Forelimb muscle (tissue), 1 donor: ENCODE measurements at regions not wholly inside any gene's neighbourhood (a gene's known extent, or its start where the extent isn't known, plus 50 kb on each side); places are given as distances from the start of the nearest gene placed in this dataset.

Experiments
- DNase-seq: peaks from one replicate; pipeline ENCODE4 v3.0.0-alpha.2; 2013; ENCODE audit warnings: low read depth

DNA sequence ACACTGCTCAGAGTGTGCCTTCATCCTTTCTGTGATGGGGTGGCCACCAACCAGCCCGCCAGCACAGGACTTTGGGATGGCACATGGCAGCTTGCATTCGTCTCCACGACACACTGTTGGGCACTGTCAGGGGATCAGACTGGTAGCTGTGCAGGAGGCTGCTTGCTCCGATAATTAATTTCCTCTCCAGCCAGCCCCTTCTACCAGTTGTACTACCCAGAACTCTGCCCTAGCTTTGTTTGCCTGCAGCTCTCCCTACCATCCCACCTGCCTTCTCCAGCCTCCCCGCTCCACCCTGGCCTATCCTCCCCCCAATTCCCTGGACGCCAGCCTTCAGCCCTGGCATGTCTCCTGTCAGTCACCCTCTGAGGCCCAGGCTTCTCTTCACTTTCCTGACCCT, 228.3 kb downstream of the TSHZ3 start:
- DNase-seq = no peak

DNA sequence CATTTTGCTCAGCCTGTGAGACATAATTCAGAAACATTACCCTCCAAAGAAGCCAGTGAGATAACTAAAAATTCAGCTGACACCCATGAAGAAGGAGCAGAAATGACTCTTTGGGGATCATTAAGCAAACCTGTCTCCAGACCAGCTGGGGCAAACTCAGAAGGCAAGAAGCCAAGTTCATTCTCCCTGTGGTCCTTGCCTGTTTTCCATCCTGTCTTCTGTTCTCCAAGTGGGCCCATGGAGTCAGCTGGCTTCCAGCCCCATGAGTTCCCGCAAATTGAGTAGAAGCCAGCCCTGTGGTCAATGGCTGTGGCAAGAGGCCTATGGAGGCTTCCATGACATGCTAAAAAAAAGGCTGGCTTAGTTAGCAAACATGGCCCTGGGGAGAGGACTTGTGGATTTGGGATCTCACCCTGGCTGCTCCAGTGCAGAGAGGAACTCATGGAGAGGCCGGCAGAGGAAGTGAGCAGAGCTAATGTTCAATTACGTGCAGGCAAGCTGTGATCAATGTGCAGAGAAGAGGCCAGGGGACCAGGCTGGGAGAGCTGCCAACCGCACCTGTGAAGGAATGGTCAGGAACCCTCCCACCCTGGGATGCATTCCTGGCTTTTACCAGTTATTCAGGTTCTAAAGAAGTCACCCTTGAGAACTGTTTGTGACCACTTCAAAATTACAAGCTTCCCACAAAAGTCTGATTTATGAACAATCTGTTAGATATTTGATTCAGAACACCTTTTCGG, 229.1 kb downstream of the TSHZ3 start:
- no peak for DNase-seq

DNA sequence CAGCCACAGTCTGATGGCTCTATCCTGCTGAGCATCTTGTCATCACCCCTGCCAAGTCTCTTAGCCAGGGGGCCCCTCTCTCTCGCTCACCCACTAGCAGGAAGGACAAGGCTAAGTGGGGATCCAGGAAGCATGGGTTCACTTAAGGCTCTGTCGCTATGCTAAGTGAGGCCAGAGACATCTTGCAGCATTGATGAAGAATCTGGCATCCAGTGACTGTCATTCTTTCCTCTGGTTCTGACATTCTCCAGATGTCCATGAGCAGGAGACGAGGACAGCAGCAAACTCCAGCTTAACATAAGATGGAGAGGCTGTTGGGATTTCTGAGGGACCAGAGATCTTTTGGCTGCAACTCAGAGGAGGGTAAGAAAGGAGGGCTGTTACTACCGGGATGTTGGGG, 230.2 kb downstream of the TSHZ3 start:
- DNase-seq = no peak

DNA sequence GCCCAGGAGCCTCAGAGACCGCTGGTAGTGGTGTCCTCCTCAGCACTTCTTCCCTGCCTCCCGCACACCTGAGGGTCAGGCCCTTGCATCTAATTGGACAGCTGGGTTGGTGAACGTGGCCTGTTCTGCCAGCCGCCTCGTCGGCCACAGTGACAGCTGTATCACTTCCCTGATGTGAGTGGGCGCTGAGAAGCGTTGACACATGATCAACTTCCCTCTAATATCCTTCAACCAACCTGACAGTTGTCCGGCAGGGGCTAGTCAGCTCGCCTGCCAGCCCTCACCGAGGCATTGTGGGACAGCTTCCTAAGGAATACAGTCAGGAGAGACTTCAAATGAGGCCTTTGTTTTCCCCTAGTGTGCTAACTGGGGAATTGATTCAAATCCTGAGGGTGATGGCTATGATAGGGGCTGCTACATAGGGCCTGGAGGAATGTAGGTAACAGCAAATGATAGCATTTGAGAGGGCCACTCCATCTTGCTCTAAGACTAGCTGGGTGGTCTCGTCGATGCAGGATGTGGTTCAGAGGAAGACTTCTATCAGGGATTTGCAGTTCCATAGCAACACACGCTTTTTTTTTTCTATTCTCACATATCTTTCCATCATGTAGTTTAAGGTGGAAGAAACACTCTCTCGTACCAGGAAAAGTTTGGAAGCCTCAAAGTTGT, 230.8 kb downstream of the TSHZ3 start:
- DNase-seq = no peak

DNA sequence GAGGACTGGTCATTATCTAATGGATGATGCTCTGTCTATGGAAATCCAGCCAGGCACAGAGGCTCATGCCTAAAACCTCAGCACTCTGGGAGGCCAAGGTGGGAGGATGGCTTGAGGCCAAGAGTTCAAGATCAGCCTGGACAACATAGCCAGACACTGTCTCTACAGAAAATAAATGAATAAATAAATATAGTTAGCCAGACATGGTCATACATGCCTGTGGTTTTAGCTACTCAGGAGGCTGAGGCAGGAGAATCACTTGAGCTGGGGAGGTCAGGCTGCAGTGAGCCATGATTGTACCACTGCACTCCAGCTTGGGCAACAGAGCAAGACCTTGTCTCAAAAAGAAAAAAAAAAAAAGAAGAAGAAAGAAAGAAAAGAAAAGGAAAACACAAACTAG, 234.7 kb downstream of the TSHZ3 start:
- DNase-seq = no peak

DNA sequence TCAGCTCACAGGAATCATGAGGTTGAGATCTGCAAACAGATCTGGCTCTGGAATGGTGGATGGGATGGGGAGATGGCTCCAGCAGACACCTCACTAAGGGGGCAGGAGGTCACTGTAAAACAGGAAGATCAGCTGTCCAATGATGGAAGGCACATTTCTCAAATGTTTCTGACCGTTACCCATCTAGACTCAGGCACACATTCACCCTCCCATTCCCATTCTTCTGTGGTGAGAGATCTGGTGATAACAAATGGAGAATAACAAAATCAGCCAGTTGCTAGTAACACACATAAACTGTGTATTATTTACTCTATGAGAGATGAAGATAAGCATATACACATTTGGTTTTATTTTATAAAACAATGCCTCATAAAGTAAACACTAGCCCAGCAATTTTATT, 235.9 kb downstream of the TSHZ3 start:
- DNase-seq = no peak

DNA sequence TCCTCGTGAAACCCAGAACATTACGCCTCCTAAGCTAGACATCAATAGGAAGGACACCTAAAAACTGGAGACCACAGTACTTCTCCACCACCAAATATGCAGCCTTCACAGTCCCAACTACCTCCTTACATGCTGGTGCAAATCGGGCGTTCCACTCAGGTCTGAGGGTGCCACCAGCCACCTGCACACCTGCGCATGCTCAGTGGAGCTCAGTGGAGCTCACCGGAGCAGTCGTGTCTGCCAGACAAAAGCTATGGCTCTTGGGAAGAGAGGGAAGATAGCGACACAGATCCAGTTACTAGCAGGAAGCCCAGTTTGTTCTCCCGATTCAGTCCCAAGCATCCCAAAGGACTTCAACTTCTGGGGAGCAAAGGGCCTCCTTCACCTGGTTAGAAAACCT, 237.1 kb downstream of the TSHZ3 start:
- DNase-seq = no peak

DNA sequence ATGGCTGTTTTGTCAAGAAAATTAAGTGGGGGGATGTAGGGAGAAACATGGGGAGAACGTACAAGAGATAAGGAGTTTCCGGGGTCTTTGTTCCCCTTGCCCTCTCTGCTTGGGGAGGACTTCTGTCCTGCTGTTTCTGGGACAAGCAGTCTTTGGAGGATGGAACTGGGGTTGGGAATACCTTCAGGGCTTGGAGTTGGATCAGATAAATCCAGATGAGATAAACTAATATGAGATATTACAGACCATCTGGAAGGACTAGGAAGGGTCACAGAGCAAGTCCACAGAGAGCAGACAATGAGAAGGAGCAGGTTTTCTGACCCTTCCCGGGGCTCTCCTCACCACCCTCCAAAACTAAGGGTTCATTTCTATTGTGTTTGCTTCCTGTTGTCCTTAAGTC, 237.5 kb downstream of the TSHZ3 start:
- no peak for DNase-seq

DNA sequence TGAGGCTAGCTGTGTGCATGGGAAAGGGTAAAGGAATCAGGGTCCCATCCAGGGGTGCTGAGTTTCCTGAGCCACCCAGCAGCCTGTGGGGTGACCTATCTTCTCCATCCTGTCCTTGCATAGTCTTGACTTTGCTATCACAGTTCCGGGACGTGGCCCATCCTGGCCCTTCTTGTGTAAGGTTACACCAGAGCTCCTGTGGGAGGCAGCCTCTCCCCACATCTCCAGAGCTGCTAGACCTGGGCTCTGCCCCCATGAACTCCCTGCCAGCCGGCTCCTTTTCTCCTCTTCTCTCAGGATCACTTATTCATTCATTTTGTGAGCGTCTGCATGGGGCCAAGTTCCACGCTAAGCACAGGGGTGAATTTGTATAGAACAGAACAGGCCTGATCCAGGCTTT, 238.9 kb downstream of the TSHZ3 start:
- DNase-seq = no peak

DNA sequence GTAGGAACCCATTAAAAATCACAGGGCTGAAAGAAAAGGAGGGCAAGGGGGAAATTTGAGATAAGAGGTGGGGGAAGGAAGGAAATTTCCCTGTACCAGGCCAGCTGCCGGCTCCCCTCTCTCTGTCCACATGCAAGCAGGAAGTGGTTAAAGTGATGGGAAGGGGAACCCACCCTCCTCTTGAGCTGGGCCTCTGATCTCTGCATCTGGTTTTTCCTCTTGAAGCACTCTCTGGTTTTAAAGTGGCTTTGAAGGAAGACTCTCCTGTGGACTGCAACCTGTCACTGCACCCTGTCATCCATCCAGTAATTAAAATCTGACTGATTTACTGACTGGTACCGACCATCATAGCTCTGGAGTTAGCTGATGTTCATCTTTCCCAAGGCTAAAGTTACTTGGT, 239.6 kb downstream of the TSHZ3 start:
- no peak for DNase-seq

DNA sequence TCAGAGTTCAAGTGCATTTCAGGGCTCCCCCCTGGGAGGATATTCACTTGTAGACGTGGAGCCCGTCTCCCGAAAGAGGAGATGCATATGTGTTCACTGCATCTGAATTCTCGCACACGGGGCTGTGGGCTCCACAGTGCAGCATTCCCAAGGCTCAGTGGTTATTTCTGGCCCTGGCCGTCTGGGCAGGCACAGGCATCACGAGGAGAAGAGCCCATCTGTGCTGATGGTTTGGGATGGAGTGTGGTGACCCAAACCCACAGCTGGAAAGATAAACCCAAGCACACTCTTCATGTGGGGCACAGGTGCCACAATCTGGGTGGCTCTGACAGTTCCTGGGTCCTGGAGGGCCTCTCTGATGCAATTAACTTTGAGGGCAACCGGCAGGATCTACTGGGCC, 242.1 kb downstream of the TSHZ3 start:
- no peak for DNase-seq

DNA sequence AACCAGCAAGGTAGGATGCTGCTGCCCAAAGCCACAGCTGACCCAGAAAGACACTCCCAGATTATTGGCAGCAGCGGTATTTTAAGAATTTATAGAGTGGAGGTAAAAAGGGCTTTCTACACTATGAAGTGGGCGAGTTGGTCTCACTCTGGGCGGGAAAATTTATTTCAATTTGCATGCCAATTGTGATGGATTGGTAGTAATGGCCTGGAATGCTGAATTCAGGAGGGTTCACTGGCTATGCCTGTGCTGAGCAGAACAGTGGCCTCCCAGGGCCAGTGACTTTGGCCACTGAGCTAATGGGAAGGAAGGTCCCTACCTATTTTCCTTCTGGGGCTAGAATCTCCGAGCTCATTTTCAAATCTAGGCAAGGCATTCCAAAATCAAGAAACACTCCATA, 243.5 kb downstream of the TSHZ3 start:
- no peak for DNase-seq

DNA sequence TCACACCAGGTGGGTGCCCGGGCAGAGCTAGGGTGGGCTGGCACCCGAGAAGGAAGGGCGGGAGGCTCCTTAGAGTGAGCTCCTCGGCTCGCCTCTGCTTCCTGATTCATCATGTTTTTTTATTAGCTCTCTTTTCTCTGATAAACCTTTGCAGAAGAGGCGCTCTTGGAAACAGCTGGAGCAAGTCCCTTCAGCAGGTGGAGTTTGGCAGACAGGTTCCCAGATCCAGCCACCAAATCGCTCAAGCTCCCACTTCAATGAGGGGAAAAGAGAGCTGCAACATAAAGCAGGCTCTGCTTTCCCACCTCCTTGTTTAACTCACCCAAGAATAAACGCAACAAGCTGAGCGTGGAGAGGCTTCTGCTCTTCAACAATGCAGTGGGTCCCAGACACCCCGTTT, 244.8 kb downstream of the TSHZ3 start:
- DNase-seq = no peak

DNA sequence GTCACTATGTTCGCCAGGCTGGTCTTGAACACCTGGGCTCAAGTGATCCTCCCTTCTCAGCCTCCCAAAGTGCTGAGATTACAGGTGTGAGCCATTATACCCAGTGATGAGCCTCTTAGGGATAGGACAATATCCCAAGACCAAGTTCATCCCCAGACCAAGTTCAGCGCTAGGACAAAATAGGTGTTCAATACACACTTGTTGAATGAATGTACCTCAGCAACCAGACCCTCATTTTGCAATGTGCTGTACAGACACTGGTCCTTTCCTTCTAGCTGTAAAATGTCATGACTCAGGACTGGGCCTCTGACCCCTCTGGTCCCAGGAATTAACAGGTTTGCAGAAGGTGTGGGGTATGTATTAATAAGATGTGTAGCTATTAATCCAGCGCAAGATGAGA, 246.0 kb downstream of the TSHZ3 start:
- no peak for DNase-seq

DNA sequence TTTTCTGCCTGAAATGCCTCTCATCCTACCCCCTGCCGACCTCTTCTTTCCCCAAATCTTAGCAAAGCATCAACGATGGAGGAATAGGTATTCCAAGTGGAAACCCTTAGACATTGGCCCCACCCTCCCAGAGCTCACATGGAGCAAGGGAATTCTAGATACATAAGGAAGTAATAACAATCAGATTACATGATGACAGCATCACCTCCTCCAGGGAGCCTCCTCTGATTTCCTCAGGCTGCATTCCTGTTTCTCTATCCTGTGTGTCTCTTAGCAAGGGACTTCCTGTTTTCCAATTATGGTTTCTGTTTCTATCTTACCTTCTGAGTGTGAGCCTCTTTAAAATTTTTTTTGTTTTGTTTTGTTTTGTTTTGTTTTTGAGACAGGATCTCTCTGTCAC, 246.6 kb downstream of the TSHZ3 start:
- DNase-seq = no peak

DNA sequence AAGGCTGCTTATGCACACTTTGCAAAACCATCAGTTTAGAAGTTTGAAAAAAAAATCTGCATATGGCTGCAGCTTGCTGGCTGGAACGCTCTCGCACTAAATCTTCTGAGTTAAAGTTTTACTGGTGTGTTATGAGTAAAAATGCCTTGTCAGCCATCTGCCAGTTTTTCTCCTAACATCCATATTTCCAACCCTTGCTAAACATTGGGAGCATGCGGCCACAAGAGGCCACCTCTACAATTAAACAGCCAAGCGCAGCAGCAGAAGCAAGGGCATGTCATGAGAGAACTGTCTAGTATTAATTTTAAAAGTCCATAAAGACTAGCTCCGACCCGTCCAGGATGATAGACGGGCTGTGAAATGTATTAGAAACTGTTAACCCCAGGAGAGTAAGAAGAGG, 248.3 kb downstream of the TSHZ3 start:
- no peak for DNase-seq

DNA sequence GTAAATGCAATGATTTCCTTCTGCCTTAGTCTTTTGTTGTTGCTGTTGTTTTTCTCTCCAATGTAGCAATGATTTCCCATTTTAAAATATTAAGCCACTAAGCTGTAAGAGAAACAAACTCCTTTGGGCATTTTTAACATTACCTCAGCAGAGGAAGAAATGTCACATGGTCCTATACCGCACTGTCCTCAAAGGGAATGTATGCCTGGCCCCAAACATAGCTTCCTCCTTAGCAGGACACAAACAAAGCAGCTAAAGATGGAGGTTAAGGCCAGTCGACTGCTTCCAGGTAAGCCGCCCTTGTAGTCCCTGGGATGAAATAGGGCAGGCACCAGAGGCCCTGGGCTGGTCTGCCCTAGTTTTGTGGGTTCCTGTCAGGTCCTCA, 249.0 kb downstream of the TSHZ3 start:
- no peak for DNase-seq

DNA sequence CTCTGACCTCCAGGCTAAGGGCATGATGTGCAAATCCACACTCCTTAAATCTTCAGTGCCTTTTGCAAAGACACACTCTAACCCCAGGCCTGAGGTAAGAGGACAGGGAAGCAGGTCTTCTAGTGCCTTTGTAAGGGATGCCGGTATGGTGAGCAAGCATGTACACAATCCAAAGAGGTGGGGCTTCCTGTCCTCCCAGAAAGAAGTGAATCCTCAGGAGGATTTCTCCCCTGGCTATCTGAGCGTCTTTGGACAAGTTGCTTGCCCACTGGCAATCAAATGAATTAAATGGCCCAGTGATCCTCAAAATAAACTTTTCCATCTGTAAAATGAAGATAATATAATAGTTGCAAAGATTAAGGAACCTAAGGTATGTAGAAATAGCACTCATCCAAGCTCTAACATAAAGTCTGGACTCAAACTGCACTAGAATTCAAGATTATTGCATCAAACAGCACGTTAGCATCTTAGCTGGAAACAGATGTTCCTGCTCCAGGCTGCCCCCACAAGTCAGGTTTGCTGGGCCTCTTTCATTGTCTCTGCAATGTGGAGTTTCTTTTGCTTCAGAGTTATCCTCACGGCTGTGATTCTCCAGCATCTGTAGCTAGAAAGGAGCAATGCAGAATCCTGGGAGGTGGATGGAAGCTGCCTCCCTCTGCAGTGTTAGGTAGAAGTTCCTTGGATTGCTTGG, 249.6 kb downstream of the TSHZ3 start:
- no peak for DNase-seq

DNA sequence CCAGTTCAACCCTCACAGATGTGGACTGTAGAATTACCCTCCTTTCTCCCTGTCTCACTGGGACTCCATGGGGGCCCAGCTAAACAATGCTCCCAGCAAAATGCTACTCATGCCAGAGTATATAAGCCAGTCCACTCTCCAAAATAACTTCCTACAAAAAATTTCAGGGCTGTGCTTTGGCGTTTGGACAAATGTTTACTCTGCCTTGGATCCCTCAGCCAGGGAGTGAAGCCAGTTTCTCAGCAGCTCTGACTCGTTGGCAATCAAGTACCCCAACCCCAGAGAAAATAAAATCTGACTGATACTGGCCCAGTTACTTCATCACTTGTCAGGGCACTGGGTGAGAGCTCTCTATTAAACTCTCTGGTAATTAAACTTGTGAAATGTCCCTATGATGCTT, 250.4 kb downstream of the TSHZ3 start:
- DNase-seq = no peak

DNA sequence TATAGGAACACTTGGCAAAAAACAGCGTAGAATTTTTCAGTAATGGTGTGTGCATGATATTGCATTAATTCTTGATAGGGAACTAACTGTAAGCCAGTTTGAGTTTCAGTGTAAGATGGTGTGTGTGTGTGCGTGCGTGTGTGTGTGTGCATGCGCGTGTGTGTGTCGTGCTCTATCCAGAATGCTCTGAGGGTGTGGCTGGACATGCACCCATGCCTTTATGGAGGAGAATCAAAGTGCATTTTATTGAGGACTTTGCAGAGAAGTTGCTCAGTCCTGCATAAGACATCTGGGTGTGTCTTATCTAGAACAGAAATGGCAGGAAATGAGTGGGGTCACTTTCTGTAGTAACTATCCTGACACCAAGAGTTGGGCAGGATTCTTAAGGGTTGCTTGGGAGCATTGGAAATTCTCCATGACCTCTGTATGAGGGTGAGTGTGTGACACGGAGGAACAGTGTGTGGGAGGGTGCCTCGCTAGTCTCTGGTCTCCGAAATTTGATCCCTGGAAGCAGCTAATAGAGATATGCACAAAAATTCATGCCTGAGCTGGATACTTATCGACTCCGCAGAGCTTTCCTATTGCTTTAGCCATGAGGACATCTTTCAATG, 252.2 kb downstream of the TSHZ3 start:
- DNase-seq = no peak

DNA sequence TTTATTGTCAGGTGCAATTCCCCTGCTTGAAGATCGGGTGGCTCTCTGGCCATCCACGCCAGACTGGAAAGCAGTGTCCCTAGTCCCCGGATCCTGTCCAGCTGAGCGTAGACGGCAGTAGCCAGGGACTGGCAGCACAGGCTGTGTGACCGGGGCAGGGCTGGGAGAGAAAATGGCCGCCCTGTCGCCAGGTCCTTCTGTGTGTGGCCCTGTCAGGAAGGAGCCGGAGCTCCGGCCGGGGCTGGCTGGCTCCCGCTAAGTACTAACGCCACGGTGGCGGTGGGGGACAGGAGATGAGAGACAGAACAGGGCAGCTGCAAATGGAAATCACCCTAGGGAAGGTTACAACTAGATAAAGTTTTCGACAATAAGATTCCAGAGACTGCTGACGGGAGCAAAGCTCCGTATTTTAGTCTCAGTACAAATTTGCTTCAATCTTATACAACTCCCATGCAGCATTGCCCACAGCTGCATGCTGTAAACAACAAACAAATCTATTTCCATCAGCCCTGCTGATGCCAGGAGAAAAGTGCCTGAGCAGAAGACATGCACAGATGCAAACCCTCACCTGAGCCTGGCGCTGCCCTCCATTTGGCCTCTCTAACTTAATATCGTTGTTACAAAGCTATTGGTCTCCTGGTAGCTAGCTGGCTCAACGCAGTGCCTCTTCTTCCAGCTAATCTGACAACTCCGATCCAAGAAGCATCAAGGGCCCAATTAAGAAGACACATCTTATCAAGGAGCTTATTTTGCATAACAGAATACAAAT, 253.0 kb downstream of the TSHZ3 start:
- no peak for DNase-seq
